Transverse colon (tissue), 4 donors: ENCODE measurements at regions not wholly inside any gene's neighbourhood (a gene's known extent, or its start where the extent isn't known, plus 50 kb on each side); places are given as distances from the start of the nearest gene placed in this dataset.

Experiments used
- POLR2A ChIP-seq: fragments of 450-650 bp; IDR thresholded peaks from one replicate; pipeline ENCODE4 v1.6.1; 2016; ENCODE audit warnings: antibody characterized with exemption, mild to moderate bottlenecking, moderate library complexity
- POLR2AphosphoS5 ChIP-seq, 3 donors: sonication (generic); formaldehyde crosslinking; IDR thresholded peaks; one replicate each; pipeline ENCODE4 v1.6.1; 2016; ENCODE audit warnings: antibody characterized with exemption in 3 of 3
- TF ChIP-seq, protein P1 (sequence below), 5 experiments: fragments of 200-600 bp in 3 of 5; fragments of 450-650 bp in 2 of 5; sonication (generic) in 3 of 5; IDR thresholded peaks; 1 replicate in 2 of 5; 2 replicates in 3 of 5; pipeline ENCODE4 v1.5.1; 2016 to 2017; ENCODE audit warnings: antibody characterized with exemption in 5 of 5, inconsistent platforms in 3 of 5, mild to moderate bottlenecking in 2 of 5, moderate library complexity in 1 of 5

DNA sequence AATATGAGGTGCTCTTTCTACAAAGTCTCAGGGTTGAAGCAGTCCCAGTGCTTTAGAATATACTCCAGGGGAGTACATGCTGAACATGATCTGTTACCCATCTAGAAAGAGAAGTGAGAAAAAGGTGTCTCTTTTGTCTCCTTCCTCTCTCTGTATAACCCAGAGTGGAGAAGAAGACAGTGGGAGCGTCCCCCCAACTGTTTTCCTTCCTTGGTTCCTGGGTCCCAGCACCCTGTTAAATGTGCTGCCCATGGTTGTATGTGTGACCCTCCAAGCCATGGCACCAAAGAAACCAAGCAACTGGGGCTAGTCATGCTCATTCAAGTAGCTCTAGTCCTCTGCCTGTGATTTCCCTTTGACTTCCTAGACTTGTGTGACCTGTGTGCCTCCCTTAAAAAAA lies 683.7 kb downstream of the TBL1XR1 start:
- TF ChIP-seq, protein P1, sequence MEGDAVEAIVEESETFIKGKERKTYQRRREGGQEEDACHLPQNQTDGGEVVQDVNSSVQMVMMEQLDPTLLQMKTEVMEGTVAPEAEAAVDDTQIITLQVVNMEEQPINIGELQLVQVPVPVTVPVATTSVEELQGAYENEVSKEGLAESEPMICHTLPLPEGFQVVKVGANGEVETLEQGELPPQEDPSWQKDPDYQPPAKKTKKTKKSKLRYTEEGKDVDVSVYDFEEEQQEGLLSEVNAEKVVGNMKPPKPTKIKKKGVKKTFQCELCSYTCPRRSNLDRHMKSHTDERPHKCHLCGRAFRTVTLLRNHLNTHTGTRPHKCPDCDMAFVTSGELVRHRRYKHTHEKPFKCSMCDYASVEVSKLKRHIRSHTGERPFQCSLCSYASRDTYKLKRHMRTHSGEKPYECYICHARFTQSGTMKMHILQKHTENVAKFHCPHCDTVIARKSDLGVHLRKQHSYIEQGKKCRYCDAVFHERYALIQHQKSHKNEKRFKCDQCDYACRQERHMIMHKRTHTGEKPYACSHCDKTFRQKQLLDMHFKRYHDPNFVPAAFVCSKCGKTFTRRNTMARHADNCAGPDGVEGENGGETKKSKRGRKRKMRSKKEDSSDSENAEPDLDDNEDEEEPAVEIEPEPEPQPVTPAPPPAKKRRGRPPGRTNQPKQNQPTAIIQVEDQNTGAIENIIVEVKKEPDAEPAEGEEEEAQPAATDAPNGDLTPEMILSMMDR (IDR thresholded peaks at IDR 0.05), result no peak
- TF ChIP-seq POLR2AphosphoS5 (IDR thresholded peaks at IDR 0.05) (no peak), POLR2A (no peak)
